ENCODE measurements at regions not wholly inside any gene's neighbourhood (a gene's known extent, or its start where the extent isn't known, plus 50 kb on each side); places are given as distances from the start of the nearest gene placed in this dataset.

DNA sequence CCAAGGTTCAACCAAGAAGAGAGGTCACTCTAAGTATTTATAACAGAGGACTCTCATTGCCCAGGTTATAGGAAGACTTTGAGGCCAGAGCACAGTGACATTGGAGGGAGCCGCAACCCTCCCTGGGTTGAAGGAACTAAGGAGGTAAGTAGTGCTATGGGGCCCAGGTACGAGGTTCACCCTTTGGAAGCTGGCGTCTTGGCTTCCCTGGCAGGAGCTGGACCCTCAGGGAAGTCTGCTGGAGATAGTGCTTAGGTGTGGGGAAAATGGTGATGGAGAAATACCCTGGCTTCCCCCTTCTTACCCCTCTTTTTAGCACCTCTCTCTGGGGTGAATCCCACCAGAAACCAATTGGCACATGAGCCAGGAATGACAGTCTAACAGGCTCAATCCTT is 317.9 kb upstream of the ZNF32 start:
- no peak for TF ChIP-seq TAF1 (conservative IDR thresholded peaks at IDR 0.05)
- no peak for TF ChIP-seq JUND (IDR thresholded peaks at IDR 0.05)
- TF ChIP-seq GABPA (IDR thresholded peaks at IDR 0.05 in 1 of 2, conservative IDR thresholded peaks at IDR 0.05 in 1 of 2): no peak
- TF ChIP-seq FOXA1 (IDR thresholded peaks at IDR 0.05): no peak
- no peak for TF ChIP-seq RXRA (IDR thresholded peaks at IDR 0.05)
- no peak for TF ChIP-seq YY1 (IDR thresholded peaks at IDR 0.05)
- Histone ChIP-seq H3K9ac (ENCODE audit: low read depth in 1 of 2, low read length in 2 of 2) (no peak overlapping the region), H3K4me3 (ENCODE audit: low read depth in 1 of 3, low read length in 3 of 3) (no peak overlapping the region), H3K4me1 (ENCODE audit: control insufficient read depth in 4 of 4, insufficient read depth in 4 of 4, low read length in 3 of 4) (peaks cover 0 to 3% (median 0%) of the 10 kb centered on the region in 4 donors), H3K27ac (ENCODE audit: low read depth in 1 of 2, low read length in 2 of 2) (no peak overlapping the region), H3K9me3 (ENCODE audit: control insufficient read depth in 4 of 4, low read length in 3 of 4) (no peaks in the 10 kb centered on the region), H3K36me3 (ENCODE audit: control insufficient read depth in 4 of 4, insufficient read depth in 3 of 4, low read depth in 1 of 4, low read length in 3 of 4) (no peaks in the 10 kb centered on the region), H3K27me3 (ENCODE audit: control insufficient read depth in 4 of 4, insufficient read depth in 4 of 4, low read length in 3 of 4) (no peaks in the 10 kb centered on the region)
- 95% methylated on average over 3 of the region's 3 CpGs for WGBS
- DNase-seq (ENCODE audit: low spot score): peak; percentile 26

DNA sequence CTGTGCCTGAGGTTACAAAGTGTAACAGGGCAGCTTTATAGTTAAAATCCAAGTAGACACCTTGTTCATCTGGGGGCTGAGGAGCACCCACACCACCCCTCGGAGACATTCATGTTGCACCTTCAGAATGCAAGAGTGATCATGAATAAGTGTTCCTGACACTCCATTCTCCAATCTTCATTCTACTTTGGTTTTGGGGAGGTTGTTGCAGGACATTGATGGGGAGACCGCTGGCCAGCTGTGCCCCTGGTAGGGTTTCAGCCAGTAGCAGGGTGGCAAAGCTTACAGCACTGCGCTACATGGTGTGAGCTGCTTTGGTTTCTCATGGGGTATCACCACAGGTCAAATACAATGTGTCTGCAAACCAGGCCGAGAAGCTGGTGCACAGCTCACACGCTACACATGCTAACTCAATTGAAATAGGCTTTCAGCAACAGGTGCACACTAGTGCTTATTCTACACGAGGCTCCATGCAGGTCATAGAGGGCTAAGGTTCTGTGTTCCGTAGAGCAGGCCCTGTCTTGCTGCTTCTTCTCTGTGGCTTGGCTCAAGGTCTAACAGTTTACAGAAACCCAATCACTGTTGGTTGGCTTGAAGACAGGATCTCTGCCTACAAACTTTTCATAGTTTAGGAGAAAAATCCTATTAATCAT is 317.4 kb upstream of the ZNF32 start:
- Histone ChIP-seq H3K27ac (ENCODE audit: low read depth in 1 of 2, low read length in 2 of 2) (no peak overlapping the region), H3K4me1 (ENCODE audit: control insufficient read depth in 4 of 4, insufficient read depth in 4 of 4, low read length in 3 of 4) (peaks cover 0 to 3% (median 0%) of the 10 kb centered on the region in 4 donors), H3K27me3 (ENCODE audit: control insufficient read depth in 4 of 4, insufficient read depth in 4 of 4, low read length in 3 of 4) (no peaks in the 10 kb centered on the region)

More for the DNA sequence above, 317.4 kb upstream of the ZNF32 start:
- H3K9ac ChIP-seq (ENCODE audit: low read depth in 1 of 2, low read length in 2 of 2): no peak overlapping the region
- TF ChIP-seq YY1 (IDR thresholded peaks at IDR 0.05) (no peak), HNF4G (IDR thresholded peaks at IDR 0.05) (no peak), GABPA (IDR thresholded peaks at IDR 0.05 in 1 of 2, conservative IDR thresholded peaks at IDR 0.05 in 1 of 2) (no peak), RAD21 (IDR thresholded peaks at IDR 0.05) (no peak), EGR1 (IDR thresholded peaks at IDR 0.05; ENCODE audit: low read depth in 2 of 2) (no peak), HNF4A (conservative IDR thresholded peaks at IDR 0.05) (no peak), RXRA (IDR thresholded peaks at IDR 0.05) (no peak), SP1 (IDR thresholded peaks at IDR 0.05) (no peak), TAF1 (conservative IDR thresholded peaks at IDR 0.05) (no peak), JUND (IDR thresholded peaks at IDR 0.05) (no peak), FOXA2 (IDR thresholded peaks at IDR 0.05) (no peak), FOXA1 (IDR thresholded peaks at IDR 0.05) (no peak), NR2F2 (IDR thresholded peaks at IDR 0.05) (no peak)
- TF ChIP-seq, protein P1, sequence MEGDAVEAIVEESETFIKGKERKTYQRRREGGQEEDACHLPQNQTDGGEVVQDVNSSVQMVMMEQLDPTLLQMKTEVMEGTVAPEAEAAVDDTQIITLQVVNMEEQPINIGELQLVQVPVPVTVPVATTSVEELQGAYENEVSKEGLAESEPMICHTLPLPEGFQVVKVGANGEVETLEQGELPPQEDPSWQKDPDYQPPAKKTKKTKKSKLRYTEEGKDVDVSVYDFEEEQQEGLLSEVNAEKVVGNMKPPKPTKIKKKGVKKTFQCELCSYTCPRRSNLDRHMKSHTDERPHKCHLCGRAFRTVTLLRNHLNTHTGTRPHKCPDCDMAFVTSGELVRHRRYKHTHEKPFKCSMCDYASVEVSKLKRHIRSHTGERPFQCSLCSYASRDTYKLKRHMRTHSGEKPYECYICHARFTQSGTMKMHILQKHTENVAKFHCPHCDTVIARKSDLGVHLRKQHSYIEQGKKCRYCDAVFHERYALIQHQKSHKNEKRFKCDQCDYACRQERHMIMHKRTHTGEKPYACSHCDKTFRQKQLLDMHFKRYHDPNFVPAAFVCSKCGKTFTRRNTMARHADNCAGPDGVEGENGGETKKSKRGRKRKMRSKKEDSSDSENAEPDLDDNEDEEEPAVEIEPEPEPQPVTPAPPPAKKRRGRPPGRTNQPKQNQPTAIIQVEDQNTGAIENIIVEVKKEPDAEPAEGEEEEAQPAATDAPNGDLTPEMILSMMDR (IDR thresholded peaks at IDR 0.05; ENCODE audit: low read depth, low read length, missing input control): no peak
- TF ChIP-seq, protein P2, sequence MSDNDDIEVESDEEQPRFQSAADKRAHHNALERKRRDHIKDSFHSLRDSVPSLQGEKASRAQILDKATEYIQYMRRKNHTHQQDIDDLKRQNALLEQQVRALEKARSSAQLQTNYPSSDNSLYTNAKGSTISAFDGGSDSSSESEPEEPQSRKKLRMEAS (IDR thresholded peaks at IDR 0.05): no peak
- TF ChIP-seq, protein P3, sequence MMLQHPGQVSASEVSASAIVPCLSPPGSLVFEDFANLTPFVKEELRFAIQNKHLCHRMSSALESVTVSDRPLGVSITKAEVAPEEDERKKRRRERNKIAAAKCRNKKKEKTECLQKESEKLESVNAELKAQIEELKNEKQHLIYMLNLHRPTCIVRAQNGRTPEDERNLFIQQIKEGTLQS (IDR thresholded peaks at IDR 0.05): no peak
- TF ChIP-seq, protein P4, sequence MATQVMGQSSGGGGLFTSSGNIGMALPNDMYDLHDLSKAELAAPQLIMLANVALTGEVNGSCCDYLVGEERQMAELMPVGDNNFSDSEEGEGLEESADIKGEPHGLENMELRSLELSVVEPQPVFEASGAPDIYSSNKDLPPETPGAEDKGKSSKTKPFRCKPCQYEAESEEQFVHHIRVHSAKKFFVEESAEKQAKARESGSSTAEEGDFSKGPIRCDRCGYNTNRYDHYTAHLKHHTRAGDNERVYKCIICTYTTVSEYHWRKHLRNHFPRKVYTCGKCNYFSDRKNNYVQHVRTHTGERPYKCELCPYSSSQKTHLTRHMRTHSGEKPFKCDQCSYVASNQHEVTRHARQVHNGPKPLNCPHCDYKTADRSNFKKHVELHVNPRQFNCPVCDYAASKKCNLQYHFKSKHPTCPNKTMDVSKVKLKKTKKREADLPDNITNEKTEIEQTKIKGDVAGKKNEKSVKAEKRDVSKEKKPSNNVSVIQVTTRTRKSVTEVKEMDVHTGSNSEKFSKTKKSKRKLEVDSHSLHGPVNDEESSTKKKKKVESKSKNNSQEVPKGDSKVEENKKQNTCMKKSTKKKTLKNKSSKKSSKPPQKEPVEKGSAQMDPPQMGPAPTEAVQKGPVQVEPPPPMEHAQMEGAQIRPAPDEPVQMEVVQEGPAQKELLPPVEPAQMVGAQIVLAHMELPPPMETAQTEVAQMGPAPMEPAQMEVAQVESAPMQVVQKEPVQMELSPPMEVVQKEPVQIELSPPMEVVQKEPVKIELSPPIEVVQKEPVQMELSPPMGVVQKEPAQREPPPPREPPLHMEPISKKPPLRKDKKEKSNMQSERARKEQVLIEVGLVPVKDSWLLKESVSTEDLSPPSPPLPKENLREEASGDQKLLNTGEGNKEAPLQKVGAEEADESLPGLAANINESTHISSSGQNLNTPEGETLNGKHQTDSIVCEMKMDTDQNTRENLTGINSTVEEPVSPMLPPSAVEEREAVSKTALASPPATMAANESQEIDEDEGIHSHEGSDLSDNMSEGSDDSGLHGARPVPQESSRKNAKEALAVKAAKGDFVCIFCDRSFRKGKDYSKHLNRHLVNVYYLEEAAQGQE (IDR thresholded peaks at IDR 0.05): no peak
- TF ChIP-seq, protein P5, sequence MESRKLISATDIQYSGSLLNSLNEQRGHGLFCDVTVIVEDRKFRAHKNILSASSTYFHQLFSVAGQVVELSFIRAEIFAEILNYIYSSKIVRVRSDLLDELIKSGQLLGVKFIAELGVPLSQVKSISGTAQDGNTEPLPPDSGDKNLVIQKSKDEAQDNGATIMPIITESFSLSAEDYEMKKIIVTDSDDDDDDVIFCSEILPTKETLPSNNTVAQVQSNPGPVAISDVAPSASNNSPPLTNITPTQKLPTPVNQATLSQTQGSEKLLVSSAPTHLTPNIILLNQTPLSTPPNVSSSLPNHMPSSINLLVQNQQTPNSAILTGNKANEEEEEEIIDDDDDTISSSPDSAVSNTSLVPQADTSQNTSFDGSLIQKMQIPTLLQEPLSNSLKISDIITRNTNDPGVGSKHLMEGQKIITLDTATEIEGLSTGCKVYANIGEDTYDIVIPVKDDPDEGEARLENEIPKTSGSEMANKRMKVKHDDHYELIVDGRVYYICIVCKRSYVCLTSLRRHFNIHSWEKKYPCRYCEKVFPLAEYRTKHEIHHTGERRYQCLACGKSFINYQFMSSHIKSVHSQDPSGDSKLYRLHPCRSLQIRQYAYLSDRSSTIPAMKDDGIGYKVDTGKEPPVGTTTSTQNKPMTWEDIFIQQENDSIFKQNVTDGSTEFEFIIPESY (IDR thresholded peaks at IDR 0.05): no peak
- H3K9me3 ChIP-seq (ENCODE audit: control insufficient read depth in 4 of 4, low read length in 3 of 4): no peaks in the 10 kb centered on the region
- H3K36me3 ChIP-seq (ENCODE audit: control insufficient read depth in 4 of 4, insufficient read depth in 3 of 4, low read depth in 1 of 4, low read length in 3 of 4): no peaks in the 10 kb centered on the region
- 88% methylated on average over 7 of the region's 7 CpGs for WGBS
- H3K4me3 ChIP-seq (ENCODE audit: low read depth in 1 of 3, low read length in 3 of 3): no peak overlapping the region
- DNase-seq (ENCODE audit: low spot score): no peak

Data from liver (tissue), 8 donors.